BLaER1 (cell line): ENCODE measurements at regions not wholly inside any gene's neighbourhood (a gene's known extent, or its start where the extent isn't known, plus 50 kb on each side); places are given as distances from the start of the nearest gene placed in this dataset.

Experiments
- H3K27ac ChIP-seq: shearing (Covaris generic); formaldehyde crosslinking; 2 replicates; pipeline ENCODE4 v1.8.1; 2022
- H3K27me3 ChIP-seq: shearing (Covaris generic); formaldehyde crosslinking; 2 replicates; pipeline ENCODE4 v1.8.1; 2022
- H3K36me3 ChIP-seq: shearing (Covaris generic); formaldehyde crosslinking; 2 replicates; pipeline ENCODE4 v1.8.1; 2022
- H3K4me1 ChIP-seq: shearing (Covaris generic); formaldehyde crosslinking; 2 replicates; pipeline ENCODE4 v1.8.1; 2022
- H3K4me2 ChIP-seq: shearing (Covaris generic); formaldehyde crosslinking; 2 replicates; pipeline ENCODE4 v1.8.1; 2022
- H3K4me3 ChIP-seq: shearing (Covaris generic); formaldehyde crosslinking; 2 replicates; pipeline ENCODE4 v1.8.1; 2022
- H3K9ac ChIP-seq: shearing (Covaris generic); formaldehyde crosslinking; 2 replicates; pipeline ENCODE4 v1.8.1; 2022
- H3K9me3 ChIP-seq: shearing (Covaris generic); formaldehyde crosslinking; 2 replicates; pipeline ENCODE4 v1.8.1; 2022
- H4K20me1 ChIP-seq: shearing (Covaris generic); formaldehyde crosslinking; 2 replicates; pipeline ENCODE4 v1.8.1; 2022
- Cebpa-rat ChIP-seq: shearing (Covaris generic); IDR thresholded peaks from 2 replicates; pipeline ENCODE4 v1.8.1; 2022

- no peak for TF ChIP-seq Cebpa-rat
- Histone ChIP-seq H3K4me2 (no peak overlapping the region), H3K27me3 (no peaks in the 10 kb centered on the region), H3K9me3 (peaks cover 12% of the 10 kb centered on the region), H3K27ac (no peak overlapping the region), H3K4me3 (no peak overlapping the region), H3K36me3 (no peaks in the 10 kb centered on the region), H3K4me1 (peaks cover 5% of the 10 kb centered on the region; the same call in 1 of the 2 replicates), H3K9ac (no peak overlapping the region), H4K20me1 (no peaks in the 10 kb centered on the region)
Observed at GRCh38 chr5:173727839-173728778, 111.7 kb upstream of the BOD1 start.

- no peak overlapping the region for H3K9ac ChIP-seq
- H3K27ac ChIP-seq = no peak overlapping the region
- H3K4me2 ChIP-seq = no peak overlapping the region
Observed at GRCh38 chr5:173729079-173729765, 112.8 kb upstream of the BOD1 start.

GRCh38 chr5:173730632-173731298 lies 114.3 kb upstream of the BOD1 start:
- Histone ChIP-seq H3K9me3 (peaks cover 4% of the 10 kb centered on the region; the same call in 1 of the 2 replicates), H4K20me1 (no peaks in the 10 kb centered on the region), H3K36me3 (no peaks in the 10 kb centered on the region), H3K4me3 (no peak overlapping the region), H3K4me2 (no peak overlapping the region), H3K9ac (no peak overlapping the region), H3K4me1 (peaks cover 26% of the 10 kb centered on the region), H3K27me3 (no peaks in the 10 kb centered on the region), H3K27ac (peak overlapping the region; percentile 56; the same call in 1 of the 2 replicates)
- no peak for TF ChIP-seq Cebpa-rat

More at GRCh38 chr5:173729079-173729765, 112.8 kb upstream of the BOD1 start:
- Histone ChIP-seq H3K4me3 (no peak overlapping the region), H3K4me1 (peaks cover 11% of the 10 kb centered on the region), H3K36me3 (no peaks in the 10 kb centered on the region), H3K9me3 (peaks cover 12% of the 10 kb centered on the region), H3K27me3 (no peaks in the 10 kb centered on the region), H4K20me1 (no peaks in the 10 kb centered on the region)
- no peak for TF ChIP-seq Cebpa-rat

- Histone ChIP-seq H3K9me3 (no peaks in the 10 kb centered on the region), H3K27me3 (no peaks in the 10 kb centered on the region), H3K4me2 (no peak overlapping the region), H3K36me3 (no peaks in the 10 kb centered on the region), H3K4me3 (no peak overlapping the region), H4K20me1 (no peaks in the 10 kb centered on the region), H3K9ac (no peak overlapping the region), H3K4me1 (peaks cover 49% of the 10 kb centered on the region), H3K27ac (no peak overlapping the region)
- TF ChIP-seq Cebpa-rat = no peak
Observed at GRCh38 chr5:173733021-173733420, 116.6 kb upstream of the BOD1 start.

DNA sequence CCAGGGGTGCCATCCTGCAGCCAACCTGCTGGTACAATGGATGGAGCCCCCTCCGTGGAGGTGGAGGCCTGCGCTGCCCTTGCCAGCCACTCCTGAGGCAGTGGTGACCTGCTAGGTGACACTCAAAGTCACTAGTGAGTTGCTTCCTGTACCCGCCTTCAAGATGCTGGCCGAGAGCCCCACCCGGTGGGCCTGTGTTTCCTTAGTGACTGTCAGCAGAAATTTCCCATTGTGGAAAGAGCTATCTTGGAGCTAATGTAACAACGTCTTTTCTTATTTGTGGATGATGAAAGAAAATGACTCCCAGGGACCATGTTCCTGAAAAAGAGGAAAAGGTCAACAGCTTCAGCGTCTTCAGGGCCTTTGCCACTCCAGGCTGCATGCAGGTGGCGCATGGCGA lies 117.0 kb upstream of the BOD1 start:
- H3K27ac ChIP-seq = no peak overlapping the region
- H4K20me1 ChIP-seq = no peaks in the 10 kb centered on the region
- peaks cover 53% of the 10 kb centered on the region for H3K4me1 ChIP-seq
- 0 out of 2 replicates have a peak overlapping the region, but pooled peaks have one; percentile 82 for H3K4me2 ChIP-seq
- no peaks in the 10 kb centered on the region for H3K9me3 ChIP-seq
- H3K9ac ChIP-seq = no peak overlapping the region
- no peak overlapping the region for H3K4me3 ChIP-seq
- no peak for TF ChIP-seq Cebpa-rat
- no peaks in the 10 kb centered on the region for H3K36me3 ChIP-seq
- H3K27me3 ChIP-seq = no peaks in the 10 kb centered on the region

DNA sequence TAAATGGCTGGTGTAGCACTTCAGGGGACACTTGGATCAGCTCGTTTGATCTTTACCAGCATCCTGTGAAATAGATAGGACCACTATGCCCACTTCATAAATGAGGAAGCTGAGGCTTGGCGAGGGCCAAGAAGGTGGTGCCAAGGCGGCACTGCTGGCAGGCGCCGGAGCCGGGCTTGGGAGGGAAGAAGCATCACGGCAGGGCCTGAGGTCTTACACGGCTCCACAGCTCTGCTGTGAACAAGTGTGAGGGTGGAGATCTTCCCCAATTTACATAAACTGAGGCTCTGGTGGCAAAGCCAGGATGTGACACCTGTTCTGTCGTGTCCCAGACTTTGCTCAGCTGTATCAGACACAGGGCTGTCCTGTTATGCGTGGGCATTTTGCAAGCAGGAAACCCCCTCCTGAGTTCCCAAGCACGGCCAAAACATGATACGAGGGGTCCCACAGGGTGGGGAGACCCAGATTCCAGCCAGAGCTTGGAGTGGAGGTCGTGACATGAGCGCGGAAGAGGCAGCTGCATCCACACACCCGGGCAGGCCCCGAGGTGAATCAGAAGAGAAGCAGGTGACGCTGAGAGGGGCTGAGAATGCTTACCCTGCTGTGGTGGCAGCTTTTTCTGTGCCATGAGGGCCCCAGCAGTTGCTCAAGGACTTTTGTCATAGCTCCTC lies 117.5 kb upstream of the BOD1 start:
- no peak for TF ChIP-seq Cebpa-rat
- H3K9me3 ChIP-seq = no peaks in the 10 kb centered on the region
- H3K27ac ChIP-seq = peak overlapping the region; percentile 35; the same call in 1 of the 2 replicates
- H3K4me2 ChIP-seq = peak overlapping the region; percentile 82
- no peaks in the 10 kb centered on the region for H4K20me1 ChIP-seq
- no peaks in the 10 kb centered on the region for H3K27me3 ChIP-seq
- no peaks in the 10 kb centered on the region for H3K36me3 ChIP-seq
- peaks cover 58% of the 10 kb centered on the region for H3K4me1 ChIP-seq
- H3K4me3 ChIP-seq = no peak overlapping the region
- H3K9ac ChIP-seq = no peak overlapping the region

GRCh38 chr5:173734716-173735115 lies 118.3 kb upstream of the BOD1 start:
- Histone ChIP-seq H3K27ac (peak overlapping the region; percentile 35; the same call in 1 of the 2 replicates), H3K27me3 (no peaks in the 10 kb centered on the region), H4K20me1 (no peaks in the 10 kb centered on the region), H3K9me3 (no peaks in the 10 kb centered on the region), H3K4me1 (peaks cover 58% of the 10 kb centered on the region), H3K4me2 (peak overlapping the region; percentile 82), H3K9ac (no peak overlapping the region), H3K4me3 (no peak overlapping the region), H3K36me3 (no peaks in the 10 kb centered on the region)
- TF ChIP-seq Cebpa-rat = no peak

- no peak overlapping the region for H3K4me3 ChIP-seq
- no peaks in the 10 kb centered on the region for H4K20me1 ChIP-seq
- no peaks in the 10 kb centered on the region for H3K36me3 ChIP-seq
- no peaks in the 10 kb centered on the region for H3K9me3 ChIP-seq
- peaks cover 58% of the 10 kb centered on the region for H3K4me1 ChIP-seq
- H3K27ac ChIP-seq = peak overlapping the region; percentile 33; the same call in 1 of the 2 replicates
- peak overlapping the region; percentile 32; the same call in 1 of the 2 replicates for H3K9ac ChIP-seq
- peak overlapping the region; percentile 82 for H3K4me2 ChIP-seq
- TF ChIP-seq Cebpa-rat = no peak
- H3K27me3 ChIP-seq = no peaks in the 10 kb centered on the region
Observed at GRCh38 chr5:173735184-173735583, 118.7 kb upstream of the BOD1 start.

- peak overlapping the region; percentile 82 for H3K4me2 ChIP-seq
- H4K20me1 ChIP-seq = no peaks in the 10 kb centered on the region
- H3K9me3 ChIP-seq = no peaks in the 10 kb centered on the region
- no peak overlapping the region for H3K4me3 ChIP-seq
- H3K36me3 ChIP-seq = no peaks in the 10 kb centered on the region
- H3K27ac ChIP-seq = peak overlapping the region; percentile 33; the same call in 1 of the 2 replicates
- TF ChIP-seq Cebpa-rat = no peak
- H3K4me1 ChIP-seq = peaks cover 58% of the 10 kb centered on the region
- no peaks in the 10 kb centered on the region for H3K27me3 ChIP-seq
- peak overlapping the region; percentile 32; the same call in 1 of the 2 replicates for H3K9ac ChIP-seq
Observed at GRCh38 chr5:173735691-173736090, 119.2 kb upstream of the BOD1 start.
